ENCODE measurements at regions not wholly inside any gene's neighbourhood (a gene's known extent, or its start where the extent isn't known, plus 50 kb on each side); places are given as distances from the start of the nearest gene placed in this dataset.

DNA sequence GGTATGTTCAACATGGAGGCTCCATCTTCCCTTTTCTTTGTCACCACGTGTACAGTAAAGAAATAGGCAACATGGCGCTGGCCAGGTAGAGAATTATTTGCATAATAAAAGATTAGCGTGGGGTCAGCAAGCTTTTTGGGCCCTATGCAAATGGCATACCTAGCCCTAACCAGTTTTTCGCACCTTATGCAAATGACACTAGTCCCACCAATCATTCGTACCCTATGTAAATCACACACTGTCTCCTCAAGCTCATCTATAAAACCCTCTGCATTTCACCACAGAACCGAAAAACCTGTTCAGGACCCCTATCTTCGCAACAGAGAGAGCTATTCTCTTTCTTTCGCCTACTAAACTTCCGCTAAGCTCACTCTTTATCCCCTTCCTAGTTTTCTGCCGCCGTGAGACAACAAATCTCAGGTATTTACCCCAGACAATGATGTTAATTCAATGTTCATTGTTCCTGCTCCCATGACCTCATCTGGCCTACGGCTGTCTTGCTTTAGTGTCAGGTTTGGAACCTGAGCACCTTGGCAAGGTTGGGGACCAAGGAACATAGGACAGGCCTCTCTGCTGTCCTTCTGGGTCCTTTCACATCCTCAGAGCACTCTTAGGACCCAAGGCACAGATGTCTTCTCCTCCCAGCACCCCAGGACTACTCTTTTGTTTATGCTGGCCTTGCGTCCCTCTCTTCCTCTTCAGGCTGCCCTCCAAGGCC lies 180.7 kb upstream of the RAI14 start:
- no peak overlapping the region for H3K4me3 ChIP-seq (ENCODE audit: low read depth, low read length)
- TF ChIP-seq, protein P1, sequence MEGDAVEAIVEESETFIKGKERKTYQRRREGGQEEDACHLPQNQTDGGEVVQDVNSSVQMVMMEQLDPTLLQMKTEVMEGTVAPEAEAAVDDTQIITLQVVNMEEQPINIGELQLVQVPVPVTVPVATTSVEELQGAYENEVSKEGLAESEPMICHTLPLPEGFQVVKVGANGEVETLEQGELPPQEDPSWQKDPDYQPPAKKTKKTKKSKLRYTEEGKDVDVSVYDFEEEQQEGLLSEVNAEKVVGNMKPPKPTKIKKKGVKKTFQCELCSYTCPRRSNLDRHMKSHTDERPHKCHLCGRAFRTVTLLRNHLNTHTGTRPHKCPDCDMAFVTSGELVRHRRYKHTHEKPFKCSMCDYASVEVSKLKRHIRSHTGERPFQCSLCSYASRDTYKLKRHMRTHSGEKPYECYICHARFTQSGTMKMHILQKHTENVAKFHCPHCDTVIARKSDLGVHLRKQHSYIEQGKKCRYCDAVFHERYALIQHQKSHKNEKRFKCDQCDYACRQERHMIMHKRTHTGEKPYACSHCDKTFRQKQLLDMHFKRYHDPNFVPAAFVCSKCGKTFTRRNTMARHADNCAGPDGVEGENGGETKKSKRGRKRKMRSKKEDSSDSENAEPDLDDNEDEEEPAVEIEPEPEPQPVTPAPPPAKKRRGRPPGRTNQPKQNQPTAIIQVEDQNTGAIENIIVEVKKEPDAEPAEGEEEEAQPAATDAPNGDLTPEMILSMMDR (IDR thresholded peaks at IDR 0.05; ENCODE audit: borderline replicate concordance, insufficient read depth, low read depth, low read length), result no peak

DNA sequence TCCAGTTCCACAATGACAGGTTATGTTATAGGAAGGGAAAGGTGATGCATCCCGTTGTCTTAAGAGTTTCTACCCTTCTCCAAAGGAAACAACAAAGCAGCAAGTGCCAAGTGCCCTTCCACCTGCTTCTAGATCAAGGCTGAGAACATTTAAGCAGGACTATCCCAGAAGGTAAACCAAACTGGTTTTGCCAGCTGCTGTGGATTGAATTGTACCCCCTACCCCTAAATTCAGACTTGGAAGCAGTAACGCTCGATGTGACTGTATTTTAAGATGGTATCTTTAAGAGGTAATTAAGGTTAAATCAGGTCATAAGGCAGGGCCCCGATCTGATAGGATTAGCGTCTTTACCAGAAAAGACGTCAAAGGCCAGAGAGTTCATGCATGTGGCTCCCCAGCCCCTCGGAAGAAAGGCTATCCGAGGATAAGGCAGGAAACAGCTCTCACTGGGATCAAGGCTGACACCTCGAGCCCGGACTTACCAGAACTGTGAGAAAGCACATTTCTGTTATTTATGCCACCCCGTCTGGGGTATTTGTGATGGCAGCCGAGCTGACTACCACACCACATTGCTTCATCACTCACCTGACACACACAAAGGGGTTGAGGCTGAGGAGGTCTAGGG lies 179.1 kb upstream of the RAI14 start:
- TF ChIP-seq, protein P1 (IDR thresholded peaks at IDR 0.05; ENCODE audit: borderline replicate concordance, insufficient read depth, low read depth, low read length), result no peak
- H3K4me3 ChIP-seq (ENCODE audit: low read depth, low read length), result no peak overlapping the region

DNA sequence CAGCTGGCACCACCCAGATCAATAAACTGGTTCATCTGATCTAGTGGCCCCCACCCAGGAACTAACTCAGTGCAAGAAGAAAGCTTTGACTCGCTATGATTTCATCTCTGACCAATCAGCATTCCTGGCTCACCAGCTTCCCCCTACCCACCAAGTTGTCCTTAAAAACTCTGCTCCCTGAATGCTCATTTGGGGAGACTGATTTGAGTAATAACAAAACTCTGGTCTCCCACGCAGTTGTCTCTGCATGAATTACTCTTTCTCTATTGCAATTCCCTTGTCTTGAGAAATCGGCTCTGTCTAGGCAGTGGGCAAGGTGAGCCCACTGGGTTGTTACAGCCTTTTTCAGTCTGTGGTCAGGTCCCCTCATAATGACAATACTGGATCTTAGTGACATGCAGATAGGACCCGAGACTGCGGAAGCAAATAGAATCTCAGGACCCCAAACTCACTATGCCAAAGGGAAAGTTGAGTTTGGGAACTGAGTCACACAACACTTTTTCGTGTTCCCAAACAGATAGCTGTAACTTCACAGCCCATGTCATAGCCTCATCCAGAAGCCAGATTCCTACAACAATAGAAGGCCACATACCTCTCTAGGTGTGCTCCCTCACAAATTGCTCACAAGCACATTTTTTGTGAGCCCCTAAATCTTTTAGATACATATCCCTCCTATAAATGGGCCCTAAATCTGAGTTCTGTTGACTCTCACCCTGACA lies 175.2 kb upstream of the RAI14 start:
- H3K4me3 ChIP-seq (ENCODE audit: low read depth, low read length), result no peak overlapping the region
- TF ChIP-seq, protein P1 (IDR thresholded peaks at IDR 0.05; ENCODE audit: borderline replicate concordance, insufficient read depth, low read depth, low read length), result no peak

DNA sequence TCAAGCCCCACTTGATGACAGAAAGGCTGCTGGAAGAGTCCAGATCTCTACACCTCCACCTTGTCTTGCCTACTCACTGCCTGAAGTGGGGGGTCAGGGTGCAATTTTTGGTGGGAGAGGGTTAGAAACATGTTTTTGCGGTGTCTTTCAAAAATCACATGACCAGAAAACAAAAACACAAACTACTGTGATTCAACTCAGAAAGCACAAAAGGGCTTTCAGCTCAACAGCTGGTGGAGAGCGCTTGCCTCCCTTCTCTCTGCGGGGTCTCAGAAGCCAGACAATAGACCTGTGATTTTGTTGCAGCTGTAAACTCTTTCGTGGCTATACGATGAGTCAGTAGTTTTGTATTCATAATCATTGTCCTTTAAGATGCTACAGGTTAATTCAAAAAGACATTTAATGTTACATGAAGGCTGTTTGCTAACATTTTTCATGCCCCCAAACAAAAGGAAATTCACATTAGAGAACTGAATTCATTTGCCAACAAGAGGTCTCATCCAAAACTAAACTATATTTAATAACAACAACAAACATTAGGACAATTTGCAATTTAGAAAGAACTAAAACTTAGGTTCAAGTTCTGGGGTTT lies 172.6 kb upstream of the RAI14 start:
- H3K4me3 ChIP-seq (ENCODE audit: low read depth, low read length), result no peak overlapping the region
- TF ChIP-seq, protein P1 (IDR thresholded peaks at IDR 0.05; ENCODE audit: borderline replicate concordance, insufficient read depth, low read depth, low read length), result no peak

DNA sequence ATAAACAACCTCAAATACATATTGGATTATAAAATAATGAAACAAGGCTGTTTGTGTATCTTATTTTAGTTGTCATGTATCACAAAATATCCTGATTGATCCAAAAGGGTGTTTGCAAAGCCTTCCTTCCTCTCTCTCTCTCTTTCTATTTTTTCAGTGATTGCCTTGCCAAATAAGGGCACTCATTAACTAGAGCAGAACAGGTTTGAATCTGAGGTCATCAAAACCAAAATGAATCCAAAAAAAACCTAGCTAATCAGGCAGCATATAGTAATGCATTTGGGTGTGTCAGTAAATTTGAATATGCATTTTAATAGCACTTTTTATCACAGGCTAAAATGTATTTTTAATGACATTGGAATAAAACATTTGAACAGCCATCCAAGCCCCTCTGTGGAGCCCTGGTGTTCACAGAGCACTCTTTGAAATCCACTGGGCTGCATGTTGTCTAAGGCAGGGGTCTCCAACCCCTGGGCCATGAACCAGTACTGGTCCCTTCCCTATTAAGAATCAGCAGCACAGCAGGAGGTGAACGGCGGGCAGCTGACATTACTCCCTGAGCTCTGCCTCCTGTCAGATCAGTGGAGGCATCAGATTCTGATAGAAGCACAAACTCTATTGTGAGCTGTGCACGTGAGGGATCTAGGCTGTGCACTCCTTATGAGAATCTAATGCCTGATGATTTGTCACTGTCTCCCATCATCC lies 171.8 kb upstream of the RAI14 start:
- H3K4me3 ChIP-seq (ENCODE audit: low read depth, low read length), result no peak overlapping the region
- TF ChIP-seq, protein P1 (IDR thresholded peaks at IDR 0.05; ENCODE audit: borderline replicate concordance, insufficient read depth, low read depth, low read length), result no peak

DNA sequence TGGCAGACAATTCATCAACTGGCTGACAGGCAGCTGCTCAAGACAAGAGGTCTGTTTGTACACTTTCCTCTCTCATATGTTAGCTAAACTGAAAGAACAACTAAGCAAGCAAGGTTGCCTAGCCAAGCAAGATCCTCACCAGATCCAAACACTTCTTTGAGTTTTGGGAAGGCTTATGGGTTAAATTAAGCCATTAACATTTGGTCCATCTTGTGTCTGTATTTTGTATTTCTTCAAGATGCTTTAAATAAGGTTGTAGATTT lies 170.4 kb upstream of the RAI14 start:
- no peak overlapping the region for H3K4me3 ChIP-seq (ENCODE audit: low read depth, low read length)
- TF ChIP-seq, protein P1 (IDR thresholded peaks at IDR 0.05; ENCODE audit: borderline replicate concordance, insufficient read depth, low read depth, low read length), result no peak

Measured in GM12875 (cell line).